ENCODE measurements at regions not wholly inside any gene's neighbourhood (a gene's known extent, or its start where the extent isn't known, plus 50 kb on each side); places are given as distances from the start of the nearest gene placed in this dataset.

DNA sequence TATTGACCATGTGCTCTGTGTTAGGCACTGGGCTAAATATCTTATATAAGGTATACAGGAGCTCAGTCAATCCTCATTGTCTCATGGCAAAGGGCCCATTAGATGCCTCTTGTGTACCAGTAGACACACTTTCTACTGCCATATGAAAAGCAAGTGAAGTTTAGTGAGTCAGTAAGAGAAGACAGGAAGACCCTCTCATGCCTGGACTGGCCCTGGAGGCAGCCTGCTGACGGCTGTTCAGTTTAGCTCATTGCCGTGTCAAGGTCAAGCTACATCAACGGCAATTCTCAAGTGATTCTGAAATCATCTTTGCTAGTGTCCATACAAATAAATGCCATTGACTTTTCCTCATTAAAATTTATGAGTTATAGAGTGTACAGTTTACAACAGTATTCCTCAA, 237.9 kb downstream of the IRX1 start:
- no peak overlapping the region for H3K4me3 ChIP-seq (ENCODE audit: low read length)
- TF ChIP-seq, protein P1, sequence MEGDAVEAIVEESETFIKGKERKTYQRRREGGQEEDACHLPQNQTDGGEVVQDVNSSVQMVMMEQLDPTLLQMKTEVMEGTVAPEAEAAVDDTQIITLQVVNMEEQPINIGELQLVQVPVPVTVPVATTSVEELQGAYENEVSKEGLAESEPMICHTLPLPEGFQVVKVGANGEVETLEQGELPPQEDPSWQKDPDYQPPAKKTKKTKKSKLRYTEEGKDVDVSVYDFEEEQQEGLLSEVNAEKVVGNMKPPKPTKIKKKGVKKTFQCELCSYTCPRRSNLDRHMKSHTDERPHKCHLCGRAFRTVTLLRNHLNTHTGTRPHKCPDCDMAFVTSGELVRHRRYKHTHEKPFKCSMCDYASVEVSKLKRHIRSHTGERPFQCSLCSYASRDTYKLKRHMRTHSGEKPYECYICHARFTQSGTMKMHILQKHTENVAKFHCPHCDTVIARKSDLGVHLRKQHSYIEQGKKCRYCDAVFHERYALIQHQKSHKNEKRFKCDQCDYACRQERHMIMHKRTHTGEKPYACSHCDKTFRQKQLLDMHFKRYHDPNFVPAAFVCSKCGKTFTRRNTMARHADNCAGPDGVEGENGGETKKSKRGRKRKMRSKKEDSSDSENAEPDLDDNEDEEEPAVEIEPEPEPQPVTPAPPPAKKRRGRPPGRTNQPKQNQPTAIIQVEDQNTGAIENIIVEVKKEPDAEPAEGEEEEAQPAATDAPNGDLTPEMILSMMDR (conservative IDR thresholded peaks at IDR 0.05; ENCODE audit: low read length), result no peak
- DNase-seq (ENCODE audit: low read depth), result no peak

DNA sequence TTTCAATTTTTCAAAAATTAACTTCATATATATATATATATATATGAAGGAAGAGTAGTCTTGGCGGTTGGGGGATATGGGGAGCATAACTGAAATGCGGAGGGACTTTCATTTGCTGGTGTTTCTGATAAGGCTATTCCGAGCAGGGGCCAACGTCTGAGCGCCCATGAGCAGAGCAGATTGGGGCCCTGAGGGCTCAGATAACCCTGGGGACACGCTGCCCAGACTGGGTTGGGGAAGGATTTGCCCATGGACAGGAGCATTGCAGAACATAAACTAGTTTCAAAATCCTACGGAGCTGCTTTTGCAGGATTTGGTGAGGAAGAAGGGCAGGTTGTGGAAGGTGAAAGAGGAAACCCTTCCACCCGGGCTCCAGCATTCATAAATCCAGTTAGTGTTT, 240.2 kb downstream of the IRX1 start:
- TF ChIP-seq, protein P1 (conservative IDR thresholded peaks at IDR 0.05; ENCODE audit: low read length), result no peak
- DNase-seq (ENCODE audit: low read depth), result no peak
- no peak overlapping the region for H3K4me3 ChIP-seq (ENCODE audit: low read length)

DNA sequence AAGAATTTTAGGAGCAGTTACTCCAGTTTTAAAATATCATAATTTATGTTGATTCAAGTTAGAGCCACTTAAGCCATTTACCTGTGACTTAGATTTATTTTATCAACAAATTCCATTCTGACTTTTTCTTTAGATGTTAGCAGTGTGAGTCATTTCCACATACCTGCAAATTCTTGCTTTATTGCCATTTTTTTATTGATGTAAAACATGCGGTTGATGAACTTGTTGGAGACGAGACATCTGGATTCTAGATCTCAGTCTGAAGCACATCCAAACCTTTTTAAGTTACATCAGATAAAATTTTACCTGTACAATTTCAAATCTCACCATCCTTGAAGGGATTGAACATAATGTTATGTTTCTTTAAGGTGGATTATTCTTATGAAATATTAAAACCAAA, 240.9 kb downstream of the IRX1 start:
- no peak overlapping the region for H3K4me3 ChIP-seq (ENCODE audit: low read length)
- no peak for DNase-seq (ENCODE audit: low read depth)
- TF ChIP-seq, protein P1 (conservative IDR thresholded peaks at IDR 0.05; ENCODE audit: low read length), result no peak

DNA sequence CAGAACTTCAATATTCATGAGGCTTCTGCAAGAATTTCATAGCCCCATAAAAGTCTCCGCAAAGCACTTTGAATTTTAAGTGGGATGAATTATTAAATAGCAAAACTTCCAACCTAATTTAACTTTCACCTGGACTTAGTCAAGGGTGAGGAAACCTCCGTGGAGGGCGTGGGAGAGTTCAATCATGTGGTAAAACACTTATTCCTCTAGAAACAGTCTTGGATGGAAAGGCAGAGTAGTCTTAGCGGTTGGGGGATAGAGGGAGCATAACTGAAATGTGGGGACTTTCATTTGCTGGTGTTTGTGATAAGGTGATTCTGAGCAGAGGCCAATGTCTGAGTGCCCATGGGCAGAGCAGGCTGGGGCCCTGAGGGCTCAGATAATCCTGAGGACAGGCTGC, 241.9 kb downstream of the IRX1 start:
- no peak overlapping the region for H3K4me3 ChIP-seq (ENCODE audit: low read length)
- TF ChIP-seq, protein P1 (conservative IDR thresholded peaks at IDR 0.05; ENCODE audit: low read length), result no peak
- DNase-seq (ENCODE audit: low read depth), result no peak

DNA sequence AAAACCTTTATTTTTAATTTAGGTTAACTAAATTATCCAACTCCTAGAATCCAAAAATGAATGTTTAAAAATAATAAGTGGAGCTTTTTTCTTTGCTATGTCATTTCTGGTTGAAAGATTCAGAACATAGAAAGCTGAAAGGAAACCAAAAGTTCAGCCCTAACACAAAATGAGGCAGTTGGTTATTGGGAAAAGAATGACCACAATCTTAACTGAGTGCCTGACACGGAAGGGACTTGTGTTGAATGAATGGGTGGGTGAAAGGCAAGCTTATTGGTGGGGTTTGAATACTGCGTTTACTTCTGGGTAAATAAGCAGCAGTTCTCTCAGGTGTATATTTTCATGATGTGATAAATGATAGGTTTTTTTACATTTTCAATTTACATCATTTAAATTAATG, 243.5 kb downstream of the IRX1 start:
- TF ChIP-seq, protein P1 (conservative IDR thresholded peaks at IDR 0.05; ENCODE audit: low read length), result no peak
- DNase-seq (ENCODE audit: low read depth), result no peak
- H3K4me3 ChIP-seq (ENCODE audit: low read length), result no peak overlapping the region

DNA sequence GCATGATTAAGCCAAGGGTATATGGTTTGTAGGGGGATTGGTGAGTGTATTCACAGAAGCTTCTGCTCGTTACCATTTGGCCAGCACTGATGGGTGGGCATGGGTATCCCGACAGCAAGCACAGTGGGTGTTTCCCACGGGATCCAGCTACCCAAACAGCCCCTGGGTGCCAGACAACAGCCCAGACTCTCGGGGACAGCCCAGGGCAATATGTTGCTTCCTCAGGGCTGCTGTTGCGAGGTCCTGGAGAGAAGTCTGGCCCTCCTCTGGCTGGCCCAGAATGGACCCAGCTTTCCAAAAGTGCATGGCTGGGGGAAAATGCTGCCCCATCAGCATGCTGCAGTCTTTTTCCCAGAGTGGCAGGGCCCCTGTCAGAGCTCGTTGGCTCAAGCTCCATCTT, 247.0 kb downstream of the IRX1 start:
- no peak for DNase-seq (ENCODE audit: low read depth)
- no peak overlapping the region for H3K4me3 ChIP-seq (ENCODE audit: low read length)
- TF ChIP-seq, protein P1 (conservative IDR thresholded peaks at IDR 0.05; ENCODE audit: low read length), result no peak

DNA sequence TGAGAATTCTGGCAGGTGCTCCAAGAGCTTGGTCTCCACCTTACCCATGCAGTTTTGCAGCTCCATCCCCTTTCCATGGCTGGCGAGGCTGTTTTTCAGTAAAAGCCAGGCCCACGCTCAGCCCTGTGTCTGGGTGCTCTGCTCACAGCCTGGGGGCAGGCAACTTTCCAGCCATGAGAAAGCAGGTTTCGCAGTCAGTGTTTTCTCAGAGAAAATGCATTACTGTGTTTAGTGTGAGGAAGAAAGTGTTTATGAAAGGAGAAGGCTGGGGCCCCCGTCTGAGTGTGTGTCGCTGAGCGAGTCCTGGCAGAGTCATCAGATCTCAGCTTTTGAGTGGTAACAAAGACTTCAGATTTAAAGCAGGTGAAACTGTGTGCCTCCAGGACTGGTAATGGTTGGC, 248.1 kb downstream of the IRX1 start:
- TF ChIP-seq, protein P1 (conservative IDR thresholded peaks at IDR 0.05; ENCODE audit: low read length), result no peak

More for the DNA sequence above, 248.1 kb downstream of the IRX1 start:
- DNase-seq (ENCODE audit: low read depth), result no peak
- H3K4me3 ChIP-seq (ENCODE audit: low read length), result no peak overlapping the region

Data from AG10803 (cell line).